ENCODE measurements at regions not wholly inside any gene's neighbourhood (a gene's known extent, or its start where the extent isn't known, plus 50 kb on each side); places are given as distances from the start of the nearest gene placed in this dataset.

- TF ChIP-seq POLR2A (IDR thresholded peaks at IDR 0.05; ENCODE audit: low read length) (no peak), GATA1 (IDR thresholded peaks at IDR 0.05; ENCODE audit: low read depth, low read length) (no peak)
These were observed 1366.3 kb upstream of the LRRTM1 start for GRCh38 chr2:81670885-81671284.
